HG02678 (cell line): ENCODE measurements at regions not wholly inside any gene's neighbourhood (a gene's known extent, or its start where the extent isn't known, plus 50 kb on each side); places are given as distances from the start of the nearest gene placed in this dataset.
"Not testable (repeated sequence)": the region's sequence is repeated elsewhere in the genome, so short reads cannot be mapped to it uniquely, and the experiment has no call there.

Experiments
- ATAC-seq: cut with Tn5 transposase; IDR thresholded peaks from one replicate; pipeline ENCODE4 v1.9.1; 2021; ENCODE audit warnings: mild to moderate bottlenecking, moderate library complexity; ENCODE audit not compliant: unreplicated experiment

- no peak for ATAC-seq
Measured at GRCh38 chr6:147666255-147666654, 157.8 kb downstream of the SAMD5 start.

- no peak for ATAC-seq
Measured at GRCh38 chr6:147667082-147667481, 158.6 kb downstream of the SAMD5 start.

GRCh38 chr6:147674099-147674498 lies 165.6 kb downstream of the SAMD5 start:
- ATAC-seq = no peak

- ATAC-seq = no peak
Measured at GRCh38 chr6:147674794-147675193, 166.3 kb downstream of the SAMD5 start.

GRCh38 chr6:147675281-147675680 lies 166.8 kb downstream of the SAMD5 start:
- no peak for ATAC-seq

- no peak for ATAC-seq
Measured at GRCh38 chr6:147676495-147677199, 168.2 kb downstream of the SAMD5 start.

- no peak for ATAC-seq
Measured at GRCh38 chr6:147677647-147678046, 169.2 kb downstream of the SAMD5 start.

- no peak for ATAC-seq
Measured at GRCh38 chr6:147678253-147678652, 169.8 kb downstream of the SAMD5 start.

GRCh38 chr6:147684906-147685305 lies 176.4 kb downstream of the SAMD5 start:
- no peak for ATAC-seq

GRCh38 chr6:147689398-147689797 lies 180.9 kb downstream of the SAMD5 start:
- ATAC-seq = no peak

GRCh38 chr6:147691446-147691845 lies 183.0 kb downstream of the SAMD5 start:
- no peak for ATAC-seq

GRCh38 chr6:147693181-147693580 lies 184.7 kb downstream of the SAMD5 start:
- ATAC-seq = no peak

GRCh38 chr6:147694556-147694955 lies 186.1 kb downstream of the SAMD5 start:
- ATAC-seq = not testable (repeated sequence)

GRCh38 chr6:147695819-147696218 lies 187.3 kb downstream of the SAMD5 start:
- ATAC-seq = no peak

GRCh38 chr6:147699140-147699539 lies 190.7 kb downstream of the SAMD5 start:
- ATAC-seq = no peak

GRCh38 chr6:147699637-147700036 lies 191.1 kb downstream of the SAMD5 start:
- no peak for ATAC-seq

GRCh38 chr6:147700436-147701209 lies 192.1 kb downstream of the SAMD5 start:
- no peak for ATAC-seq

- no peak for ATAC-seq
Measured at GRCh38 chr6:147704691-147705090, 196.2 kb downstream of the SAMD5 start.

GRCh38 chr6:147707524-147707923 lies 199.0 kb downstream of the SAMD5 start:
- no peak for ATAC-seq

GRCh38 chr6:147708170-147708569 lies 199.7 kb downstream of the SAMD5 start:
- no peak for ATAC-seq

GRCh38 chr6:147709396-147710272 lies 201.1 kb downstream of the SAMD5 start:
- no peak for ATAC-seq
